SH-SY5Y (cell line): ENCODE measurements at regions not wholly inside any gene's neighbourhood (a gene's known extent, or its start where the extent isn't known, plus 50 kb on each side); places are given as distances from the start of the nearest gene placed in this dataset.

Experiments used
- GATA2 ChIP-seq: IDR thresholded peaks from 2 replicates; pipeline ENCODE4 v1.6.1; 2011; ENCODE audit warnings: mild to moderate bottlenecking, low read depth, low read length
- GATA3 ChIP-seq: IDR thresholded peaks from 2 replicates; pipeline ENCODE4 v1.6.1; 2011; ENCODE audit warnings: low read depth, mild to moderate bottlenecking, low read length, moderate library complexity

- TF ChIP-seq GATA2 = no peak
- TF ChIP-seq GATA3 = no peak
These were observed 62.7 kb upstream of the SLCO3A1 start for GRCh38 chr15:91790836-91791235.

- TF ChIP-seq GATA2 (no peak), GATA3 (no peak)
These were observed 59.7 kb upstream of the SLCO3A1 start for GRCh38 chr15:91793771-91794170.

DNA sequence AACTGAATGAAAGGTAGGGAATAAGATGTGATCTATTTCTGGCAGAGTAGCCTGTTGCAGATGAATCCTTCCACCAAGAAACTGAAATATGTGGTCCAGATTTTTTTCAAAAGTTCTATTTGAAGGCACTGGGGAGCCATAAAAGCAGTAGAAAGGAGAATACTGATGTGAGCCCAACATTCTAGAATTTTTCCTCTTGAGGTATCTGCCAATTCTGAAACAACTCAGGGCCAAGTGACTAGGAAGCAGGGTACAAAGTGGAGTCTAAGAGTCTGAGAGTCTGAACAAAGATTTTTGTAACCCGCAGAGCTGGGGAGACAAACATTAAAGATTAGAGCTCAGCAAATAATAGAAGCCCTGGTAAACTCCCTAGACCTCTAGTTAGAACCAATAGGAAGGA, 58.3 kb upstream of the SLCO3A1 start:
- TF ChIP-seq GATA3 (no peak), GATA2 (no peak)

- no peak for TF ChIP-seq GATA3
- no peak for TF ChIP-seq GATA2
These were observed 51.5 kb upstream of the SLCO3A1 start for GRCh38 chr15:91801836-91802534.

- TF ChIP-seq GATA2 (no peak), GATA3 (no peak)
These were observed 50.2 kb upstream of the SLCO3A1 start for GRCh38 chr15:91803260-91803659.
